Progenitor cell of endocrine pancreas (in vitro differentiated cells): ENCODE measurements at regions not wholly inside any gene's neighbourhood (a gene's known extent, or its start where the extent isn't known, plus 50 kb on each side); places are given as distances from the start of the nearest gene placed in this dataset.

Experiments used
- DNase-seq: peaks from one replicate; pipeline ENCODE4 v3.0.0; 2021; ENCODE audit warnings: low spot score; ENCODE audit not compliant: unreplicated experiment
- H3K27ac Mint-ChIP-seq: 2 replicates; pipeline ENCODE4 v1.8.0; 2021; ENCODE audit warnings: mild to moderate bottlenecking, moderate library complexity, mixed read lengths
- H3K27me3 Mint-ChIP-seq: 2 replicates; pipeline ENCODE4 v1.8.0; 2021; ENCODE audit warnings: mixed read lengths
- H3K36me3 Mint-ChIP-seq: 2 replicates; pipeline ENCODE4 v1.8.0; 2022; ENCODE audit warnings: mixed read lengths; ENCODE audit not compliant: insufficient read depth
- H3K4me1 Mint-ChIP-seq: 2 replicates; pipeline ENCODE4 v1.8.0; 2021; ENCODE audit warnings: low read depth, mixed read lengths
- H3K4me3 Mint-ChIP-seq: 2 replicates; pipeline ENCODE4 v1.8.0; 2021; ENCODE audit warnings: low read depth, mild to moderate bottlenecking, moderate library complexity, mixed read lengths
- H3K9me3 Mint-ChIP-seq: 2 replicates; pipeline ENCODE4 v1.8.0; 2021; ENCODE audit warnings: low read depth, mixed read lengths
- TF ChIP-seq, protein P1 (sequence below): fragments of 200-600 bp; sonication (generic); IDR thresholded peaks from one replicate; pipeline ENCODE4 v1.5.0; 2021; ENCODE audit warnings: antibody characterized with exemption, mild to moderate bottlenecking; ENCODE audit not compliant: unreplicated experiment

DNA sequence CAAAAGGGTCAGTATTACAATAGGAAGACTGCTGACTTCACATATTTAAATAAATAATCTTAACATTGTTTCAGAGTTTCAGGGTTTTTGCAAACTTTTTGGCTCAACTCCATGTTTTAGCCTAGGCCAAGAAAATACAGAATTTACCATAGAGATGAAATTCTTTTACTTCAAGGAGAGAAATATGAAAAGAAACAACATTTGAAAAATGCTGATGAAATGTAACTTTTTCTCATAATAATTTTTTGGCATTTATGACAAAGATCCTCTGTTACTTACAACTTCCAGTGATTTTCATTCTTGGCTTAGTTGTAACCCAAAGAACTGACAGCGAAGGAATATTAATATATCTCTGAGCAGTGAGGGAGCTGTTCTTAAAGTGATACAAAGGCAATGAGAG lies 316.1 kb upstream of the EMCN start:
- TF ChIP-seq, protein P1, sequence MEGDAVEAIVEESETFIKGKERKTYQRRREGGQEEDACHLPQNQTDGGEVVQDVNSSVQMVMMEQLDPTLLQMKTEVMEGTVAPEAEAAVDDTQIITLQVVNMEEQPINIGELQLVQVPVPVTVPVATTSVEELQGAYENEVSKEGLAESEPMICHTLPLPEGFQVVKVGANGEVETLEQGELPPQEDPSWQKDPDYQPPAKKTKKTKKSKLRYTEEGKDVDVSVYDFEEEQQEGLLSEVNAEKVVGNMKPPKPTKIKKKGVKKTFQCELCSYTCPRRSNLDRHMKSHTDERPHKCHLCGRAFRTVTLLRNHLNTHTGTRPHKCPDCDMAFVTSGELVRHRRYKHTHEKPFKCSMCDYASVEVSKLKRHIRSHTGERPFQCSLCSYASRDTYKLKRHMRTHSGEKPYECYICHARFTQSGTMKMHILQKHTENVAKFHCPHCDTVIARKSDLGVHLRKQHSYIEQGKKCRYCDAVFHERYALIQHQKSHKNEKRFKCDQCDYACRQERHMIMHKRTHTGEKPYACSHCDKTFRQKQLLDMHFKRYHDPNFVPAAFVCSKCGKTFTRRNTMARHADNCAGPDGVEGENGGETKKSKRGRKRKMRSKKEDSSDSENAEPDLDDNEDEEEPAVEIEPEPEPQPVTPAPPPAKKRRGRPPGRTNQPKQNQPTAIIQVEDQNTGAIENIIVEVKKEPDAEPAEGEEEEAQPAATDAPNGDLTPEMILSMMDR = no peak
- DNase-seq = no peak
- Mint-ChIP-seq H3K4me3 (no peak overlapping the region), H3K4me1 (no peaks in the 10 kb centered on the region), H3K9me3 (peaks cover 18% of the 10 kb centered on the region), H3K27ac (no peak overlapping the region), H3K27me3 (no peaks in the 10 kb centered on the region), H3K36me3 (no peaks in the 10 kb centered on the region)

DNA sequence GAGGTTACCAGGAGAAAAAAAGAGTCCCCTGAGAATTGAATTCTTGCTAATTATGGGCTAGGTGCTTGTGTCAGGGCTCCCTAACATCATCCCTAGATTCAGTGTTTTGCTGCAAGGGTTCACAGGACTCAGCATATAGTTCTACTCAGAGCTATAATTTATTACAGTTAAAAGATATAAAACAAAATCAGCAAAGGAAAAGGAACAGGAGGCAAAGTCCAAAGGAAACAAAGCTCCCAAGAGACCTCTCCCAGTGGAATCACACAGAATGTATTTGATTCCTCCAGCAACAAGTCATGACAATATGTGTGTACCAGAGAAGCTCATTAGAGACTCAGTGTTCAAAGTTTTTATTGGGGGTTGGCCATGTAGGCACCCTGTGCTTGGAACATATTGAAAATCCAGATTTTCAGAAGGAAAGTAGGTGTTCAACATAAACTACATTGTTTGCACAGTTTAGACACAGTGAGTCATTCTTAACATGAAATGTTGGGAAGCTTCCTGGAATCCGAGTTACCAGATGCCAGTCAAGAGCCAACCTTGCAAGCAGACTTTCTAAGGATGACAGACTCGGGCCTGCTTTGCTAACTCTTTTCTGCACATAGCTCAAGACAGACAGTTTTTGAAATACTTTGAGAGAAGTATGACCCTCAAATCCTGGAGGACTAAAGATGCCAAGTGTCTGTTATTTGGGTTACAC lies 311.3 kb upstream of the EMCN start:
- Mint-ChIP-seq H3K4me1 (no peaks in the 10 kb centered on the region), H3K36me3 (no peaks in the 10 kb centered on the region), H3K9me3 (peaks cover 15% of the 10 kb centered on the region), H3K27ac (no peak overlapping the region), H3K4me3 (no peak overlapping the region), H3K27me3 (no peaks in the 10 kb centered on the region)
- no peak for DNase-seq
- TF ChIP-seq, protein P1 = no peak

DNA sequence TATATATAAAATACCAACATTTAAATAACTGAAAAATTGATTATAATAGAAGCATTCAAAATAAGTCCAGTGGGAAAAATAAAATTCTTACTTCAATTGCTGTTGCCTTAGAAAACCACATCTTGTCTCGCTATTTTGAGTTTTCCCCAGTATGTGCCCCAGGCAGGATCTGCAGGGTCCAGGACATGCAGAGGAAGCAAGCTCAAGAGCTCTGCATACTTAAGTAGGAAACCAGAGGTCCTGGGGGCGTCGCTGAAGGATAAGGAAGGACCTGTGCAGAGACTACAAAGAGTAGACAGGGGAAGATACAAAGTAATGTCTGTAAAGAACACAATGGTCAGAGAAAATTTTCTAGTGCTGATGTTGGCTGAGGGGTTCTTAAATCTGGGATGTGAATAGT lies 310.5 kb upstream of the EMCN start:
- H3K27me3 Mint-ChIP-seq = no peaks in the 10 kb centered on the region
- H3K4me1 Mint-ChIP-seq = no peaks in the 10 kb centered on the region
- no peaks in the 10 kb centered on the region for H3K36me3 Mint-ChIP-seq
- H3K4me3 Mint-ChIP-seq = no peak overlapping the region
- H3K9me3 Mint-ChIP-seq = peaks cover 15% of the 10 kb centered on the region
- no peak for DNase-seq
- TF ChIP-seq, protein P1 = no peak
- no peak overlapping the region for H3K27ac Mint-ChIP-seq

DNA sequence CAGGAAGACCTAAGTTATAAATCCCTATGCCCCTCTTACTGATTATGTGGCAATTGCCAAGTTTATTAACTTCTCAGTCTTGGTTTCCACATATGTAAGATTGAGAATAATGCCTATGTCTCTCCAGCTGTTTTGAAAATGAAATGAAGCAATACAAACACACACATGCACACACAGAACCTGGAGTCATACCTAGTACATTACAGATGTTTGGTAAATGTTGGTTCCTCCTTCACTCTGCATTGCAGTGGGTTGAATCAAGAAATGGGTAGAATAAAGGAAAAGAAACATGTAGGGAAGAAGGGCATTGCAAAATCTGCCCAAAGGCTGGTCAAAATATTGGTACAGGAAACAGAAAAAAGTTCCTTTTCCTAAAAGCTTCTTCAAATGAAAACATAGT lies 309.9 kb upstream of the EMCN start:
- TF ChIP-seq, protein P1 = no peak
- H3K9me3 Mint-ChIP-seq = peaks cover 12% of the 10 kb centered on the region
- H3K27me3 Mint-ChIP-seq = no peaks in the 10 kb centered on the region
- H3K4me3 Mint-ChIP-seq = no peak overlapping the region
- H3K4me1 Mint-ChIP-seq = no peaks in the 10 kb centered on the region
- no peak for DNase-seq
- no peaks in the 10 kb centered on the region for H3K36me3 Mint-ChIP-seq
- H3K27ac Mint-ChIP-seq = no peak overlapping the region

DNA sequence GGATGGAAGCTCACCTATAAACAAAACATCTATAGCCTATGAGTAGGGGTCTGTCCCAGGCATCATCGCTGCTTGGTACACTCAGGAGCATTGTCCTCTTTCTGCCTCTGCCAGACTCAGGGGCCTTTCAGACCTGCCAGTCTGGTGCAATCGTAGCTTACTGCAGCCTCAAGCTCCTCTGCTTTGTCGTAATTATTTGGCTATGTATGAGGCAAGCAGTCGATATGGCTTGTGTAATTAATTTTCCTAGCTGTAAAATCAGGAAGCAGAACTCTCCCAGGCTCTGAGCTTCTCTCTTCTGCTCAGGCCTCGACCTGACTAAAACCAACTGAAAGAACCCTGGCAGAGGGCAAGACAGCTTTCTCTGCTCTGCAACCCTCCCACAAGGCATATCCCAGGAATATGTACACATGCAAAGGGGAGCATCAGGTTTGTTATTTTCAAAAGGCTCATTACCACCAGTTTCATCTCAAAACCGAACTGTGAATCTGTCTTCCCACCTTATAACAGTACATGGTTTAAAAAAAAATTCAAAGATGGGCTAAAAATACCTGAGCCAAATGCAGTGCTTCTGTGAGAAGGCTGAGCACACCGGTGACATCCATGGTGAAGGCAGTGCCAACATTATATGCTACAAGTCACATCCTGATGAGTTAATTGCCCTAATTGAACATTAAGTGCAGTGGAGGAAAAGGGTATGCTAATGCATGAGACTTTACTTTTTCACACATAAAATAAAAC lies 309.2 kb upstream of the EMCN start:
- TF ChIP-seq, protein P1 = no peak
- Mint-ChIP-seq H3K27ac (no peak overlapping the region), H3K27me3 (no peaks in the 10 kb centered on the region)

More for the DNA sequence above, 309.2 kb upstream of the EMCN start:
- Mint-ChIP-seq H3K4me3 (no peak overlapping the region), H3K36me3 (no peaks in the 10 kb centered on the region), H3K4me1 (no peaks in the 10 kb centered on the region), H3K9me3 (peaks cover 11% of the 10 kb centered on the region)
- no peak for DNase-seq
